GM12864 (cell line): ENCODE measurements at regions not wholly inside any gene's neighbourhood (a gene's known extent, or its start where the extent isn't known, plus 50 kb on each side); places are given as distances from the start of the nearest gene placed in this dataset.

Experiments used
- DNase-seq: peaks from one replicate; pipeline ENCODE4 v3.0.0-alpha.2; 2011; ENCODE audit warnings: low read depth
- H3K4me3 ChIP-seq: 2 replicates; pipeline ENCODE4 v1.5.1; 2011; ENCODE audit warnings: mild to moderate bottlenecking, low read depth, low read length, control low read depth
- TF ChIP-seq, protein P1 (sequence below): IDR thresholded peaks from 2 replicates; pipeline ENCODE4 v1.5.1; 2011; ENCODE audit warnings: low read depth, mild to moderate bottlenecking, moderate library complexity, low read length, control low read depth, inconsistent platforms; ENCODE audit errors: missing control alignments

DNA sequence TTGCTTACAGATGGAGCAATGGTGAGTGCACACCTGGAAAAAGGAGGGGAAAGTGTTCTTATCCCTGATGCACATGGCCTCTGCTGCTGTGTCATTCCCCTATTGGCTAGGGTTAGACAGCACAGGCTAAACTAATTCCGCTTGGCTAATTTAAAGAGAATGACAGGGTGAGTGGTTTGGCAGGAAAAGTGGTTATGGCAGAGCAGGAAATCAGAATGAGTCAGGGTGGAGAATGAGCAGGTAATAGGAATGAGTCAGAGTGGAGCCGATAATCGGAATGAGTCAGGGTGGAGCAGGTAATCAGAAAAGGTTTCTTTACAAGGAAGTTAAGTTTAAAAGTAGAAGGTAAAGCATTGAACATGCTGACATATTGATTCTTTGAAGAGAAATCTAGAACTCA lies 355.5 kb upstream of the HTR1E start:
- H3K4me3 ChIP-seq, result no peak overlapping the region
- no peak for DNase-seq
- TF ChIP-seq, protein P1, sequence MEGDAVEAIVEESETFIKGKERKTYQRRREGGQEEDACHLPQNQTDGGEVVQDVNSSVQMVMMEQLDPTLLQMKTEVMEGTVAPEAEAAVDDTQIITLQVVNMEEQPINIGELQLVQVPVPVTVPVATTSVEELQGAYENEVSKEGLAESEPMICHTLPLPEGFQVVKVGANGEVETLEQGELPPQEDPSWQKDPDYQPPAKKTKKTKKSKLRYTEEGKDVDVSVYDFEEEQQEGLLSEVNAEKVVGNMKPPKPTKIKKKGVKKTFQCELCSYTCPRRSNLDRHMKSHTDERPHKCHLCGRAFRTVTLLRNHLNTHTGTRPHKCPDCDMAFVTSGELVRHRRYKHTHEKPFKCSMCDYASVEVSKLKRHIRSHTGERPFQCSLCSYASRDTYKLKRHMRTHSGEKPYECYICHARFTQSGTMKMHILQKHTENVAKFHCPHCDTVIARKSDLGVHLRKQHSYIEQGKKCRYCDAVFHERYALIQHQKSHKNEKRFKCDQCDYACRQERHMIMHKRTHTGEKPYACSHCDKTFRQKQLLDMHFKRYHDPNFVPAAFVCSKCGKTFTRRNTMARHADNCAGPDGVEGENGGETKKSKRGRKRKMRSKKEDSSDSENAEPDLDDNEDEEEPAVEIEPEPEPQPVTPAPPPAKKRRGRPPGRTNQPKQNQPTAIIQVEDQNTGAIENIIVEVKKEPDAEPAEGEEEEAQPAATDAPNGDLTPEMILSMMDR, result no peak

DNA sequence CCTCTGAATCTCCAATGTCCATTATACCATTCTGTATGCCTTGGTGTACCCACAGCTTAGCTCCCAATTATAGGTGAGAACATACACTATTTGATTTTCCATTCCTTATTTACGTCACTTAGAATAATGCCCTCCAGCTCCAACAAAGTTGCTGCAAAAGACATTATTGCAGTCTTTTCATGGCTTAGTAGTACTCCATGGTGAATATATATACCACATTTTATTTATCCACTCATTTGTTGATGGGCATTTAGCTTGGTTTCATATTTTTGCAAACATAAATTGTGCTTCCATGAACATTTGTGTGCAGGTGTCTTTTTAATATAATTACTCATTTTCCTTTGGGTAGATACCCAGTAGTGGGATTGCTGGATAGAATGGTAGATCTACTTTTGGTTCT lies 374.1 kb upstream of the HTR1E start:
- H3K4me3 ChIP-seq, result no peak overlapping the region
- no peak for DNase-seq
- TF ChIP-seq, protein P1, result no peak

DNA sequence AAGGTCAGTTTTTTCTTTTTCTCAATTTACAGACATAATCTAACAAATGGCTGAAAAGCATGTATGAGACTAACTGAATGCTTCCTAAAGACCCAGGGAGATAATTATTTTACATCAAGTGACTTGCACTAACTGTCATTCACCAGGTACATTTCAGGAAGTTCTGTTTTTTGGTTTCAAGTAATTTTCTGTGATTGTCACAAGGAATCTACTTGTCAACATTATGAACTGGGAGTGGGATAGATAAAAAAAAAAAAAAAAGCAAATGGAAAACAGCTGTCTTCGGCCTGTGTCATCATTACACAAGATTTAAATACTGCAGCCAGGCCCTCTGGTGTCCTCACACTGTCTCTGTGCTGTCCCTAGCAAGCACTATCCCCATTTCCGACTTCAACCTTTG lies 379.0 kb upstream of the HTR1E start:
- H3K4me3 ChIP-seq, result no peak overlapping the region
- no peak for DNase-seq
- TF ChIP-seq, protein P1, result no peak

DNA sequence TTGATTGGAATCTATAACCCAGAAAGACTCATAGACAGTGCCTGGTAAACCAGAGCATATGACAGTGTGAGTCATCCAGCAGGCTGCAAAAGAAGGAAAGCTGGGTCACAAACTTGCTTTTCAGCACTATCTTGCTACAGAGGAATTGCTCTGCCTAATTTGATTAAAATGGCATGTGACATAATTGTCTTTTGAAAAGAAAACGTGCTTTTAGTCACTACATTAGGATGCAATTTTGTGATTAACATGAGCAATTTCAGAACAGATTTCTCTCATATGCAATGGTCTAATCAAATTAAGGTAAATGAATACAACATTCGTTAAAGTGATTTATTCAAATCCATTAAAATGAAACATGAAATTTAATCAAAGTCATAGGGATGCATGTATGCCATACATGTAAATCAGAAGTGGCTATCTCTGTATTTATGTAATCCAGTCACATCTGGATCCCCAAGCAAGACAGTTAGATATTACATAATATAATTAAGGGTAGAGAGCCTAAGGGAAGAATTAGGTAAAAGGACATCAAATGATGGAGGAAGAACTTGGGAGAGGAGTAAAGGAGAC lies 400.0 kb upstream of the HTR1E start:
- TF ChIP-seq, protein P1, result no peak
- no peak overlapping the region for H3K4me3 ChIP-seq
- DNase-seq, result no peak

DNA sequence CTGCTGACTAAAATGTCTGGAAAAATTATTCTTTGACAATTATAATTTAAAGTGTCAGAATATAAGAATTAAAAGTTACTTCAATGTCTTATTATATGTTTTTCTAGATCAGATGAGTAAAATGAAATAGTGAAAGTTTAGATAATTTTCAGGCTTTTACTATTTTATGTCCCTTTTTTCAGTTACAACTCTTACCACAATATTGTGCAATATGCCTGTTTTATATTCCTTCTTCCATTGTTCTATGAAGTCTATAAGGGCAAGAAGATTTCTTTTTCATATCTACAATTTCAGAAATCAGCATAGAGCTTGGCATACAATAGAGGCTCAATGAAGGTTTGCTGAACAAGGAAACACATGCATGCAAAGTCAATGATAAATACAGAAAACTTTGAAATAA lies 401.2 kb upstream of the HTR1E start:
- DNase-seq, result no peak
- TF ChIP-seq, protein P1, result no peak
- no peak overlapping the region for H3K4me3 ChIP-seq

DNA sequence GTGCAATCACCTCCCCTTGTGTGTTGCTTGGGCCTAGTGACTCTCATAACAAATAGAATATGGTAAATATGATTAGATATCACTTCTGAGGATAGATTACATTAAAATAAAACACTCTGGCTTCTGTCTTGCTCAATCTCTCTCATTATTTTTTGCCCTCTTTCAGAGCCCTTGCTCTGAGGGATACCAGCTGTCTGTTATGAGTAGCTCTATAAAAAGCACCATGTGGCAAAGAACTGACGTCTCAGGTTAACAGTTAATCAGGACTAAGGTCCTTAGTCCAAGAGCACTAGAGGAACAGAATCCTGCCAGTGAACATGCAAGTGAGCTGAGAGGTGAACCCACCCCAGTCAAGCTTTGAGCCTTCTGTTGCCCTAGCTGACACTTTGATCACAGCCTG lies 402.2 kb upstream of the HTR1E start:
- no peak for DNase-seq
- H3K4me3 ChIP-seq, result no peak overlapping the region
- TF ChIP-seq, protein P1, result no peak

DNA sequence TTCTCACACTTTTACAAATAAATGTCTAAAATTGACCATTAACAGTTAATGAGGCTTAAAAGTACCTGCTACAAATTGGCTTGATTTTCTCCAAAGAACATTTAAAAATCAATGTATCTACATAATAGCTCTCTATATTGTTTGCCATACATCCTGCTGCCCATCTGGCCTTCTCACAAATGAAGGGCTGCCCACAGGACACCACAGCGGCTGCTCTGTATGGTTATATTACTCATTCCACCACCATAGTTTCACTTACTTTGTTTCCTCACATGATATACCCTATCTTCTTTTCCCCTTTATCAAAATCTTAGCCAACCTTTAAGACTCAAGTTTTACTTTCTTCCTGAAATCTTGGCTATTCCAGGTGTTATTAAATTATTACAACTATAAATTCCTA lies 407.7 kb upstream of the HTR1E start:
- DNase-seq, result no peak
- no peak overlapping the region for H3K4me3 ChIP-seq
- TF ChIP-seq, protein P1, result no peak
